ENCODE measurements at regions not wholly inside any gene's neighbourhood (a gene's known extent, or its start where the extent isn't known, plus 50 kb on each side); places are given as distances from the start of the nearest gene placed in this dataset.
"Not testable (repeated sequence)": the region's sequence is repeated elsewhere in the genome, so short reads cannot be mapped to it uniquely, and the experiment has no call there.

DNA sequence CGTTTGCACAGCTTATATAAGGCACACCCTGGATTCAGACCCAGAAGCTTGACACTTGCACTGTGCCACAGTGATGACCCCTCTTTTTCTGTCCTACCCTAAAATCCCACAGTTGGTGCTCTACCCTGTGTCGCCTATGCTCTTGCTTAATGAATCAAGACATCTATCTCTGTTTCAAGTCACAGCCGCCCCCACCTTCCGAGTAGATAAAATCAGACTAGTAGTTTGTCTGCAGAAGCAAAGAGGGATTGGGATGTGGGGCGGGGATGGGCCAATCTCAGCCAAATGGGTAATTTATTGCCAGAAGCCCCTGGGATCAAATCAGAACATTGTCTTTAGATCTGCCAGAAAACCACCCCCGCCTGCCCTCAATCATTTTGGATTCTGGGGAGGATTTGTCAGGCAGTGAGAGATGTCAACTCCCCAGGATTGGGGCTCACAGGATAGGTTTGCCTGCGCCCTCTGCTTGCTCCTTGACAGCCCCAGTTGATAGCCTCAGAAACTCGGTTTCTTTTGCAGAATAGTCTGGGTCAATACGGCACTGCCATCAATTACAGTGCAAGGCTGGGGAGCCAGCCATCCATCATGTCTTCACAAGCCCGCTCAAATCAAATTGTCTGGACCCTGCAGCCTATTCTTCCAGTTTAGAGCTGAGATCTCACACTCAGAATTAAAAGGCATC lies 520.8 kb downstream of the GRIN2A start:
- DNase-seq = no peak

DNA sequence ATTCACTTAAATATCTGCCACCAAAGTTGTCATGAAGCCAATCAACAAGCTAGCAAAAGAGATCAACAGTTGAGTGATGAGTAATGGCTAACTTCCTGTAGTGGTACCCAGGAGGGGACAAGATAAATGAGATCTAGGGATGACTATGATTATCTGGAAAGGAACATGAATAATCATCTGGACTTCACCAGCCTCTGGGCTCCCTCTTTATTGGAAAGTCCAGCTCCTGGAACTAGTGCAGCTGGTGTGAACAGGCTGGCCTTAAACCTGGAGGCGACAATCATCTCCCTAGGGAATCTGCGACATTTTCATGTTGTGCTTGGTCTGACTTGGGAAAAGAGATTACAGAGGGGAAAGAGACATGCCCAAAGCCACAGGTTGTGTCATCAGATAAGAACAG lies 518.6 kb downstream of the GRIN2A start:
- no peak for DNase-seq

DNA sequence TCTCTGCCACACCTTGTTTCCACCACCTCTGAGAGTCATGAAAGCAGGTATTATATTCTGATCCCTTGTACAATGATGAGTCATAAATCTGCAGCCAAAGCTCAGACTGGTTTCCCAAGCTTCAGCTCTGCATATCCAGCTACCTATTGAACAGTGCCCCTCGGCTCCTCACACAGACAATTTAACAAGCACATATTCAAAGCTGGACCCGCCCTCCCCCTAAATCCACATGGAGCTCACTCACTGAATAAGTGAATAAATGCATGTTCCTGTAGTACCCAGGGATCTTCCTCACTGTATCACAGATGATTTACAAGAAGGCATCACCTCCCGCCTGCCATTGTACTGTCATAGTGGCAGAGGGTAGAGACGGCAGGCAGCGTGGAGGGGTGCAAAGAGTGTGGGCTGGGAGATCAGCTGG lies 516.4 kb downstream of the GRIN2A start:
- DNase-seq = no peak

DNA sequence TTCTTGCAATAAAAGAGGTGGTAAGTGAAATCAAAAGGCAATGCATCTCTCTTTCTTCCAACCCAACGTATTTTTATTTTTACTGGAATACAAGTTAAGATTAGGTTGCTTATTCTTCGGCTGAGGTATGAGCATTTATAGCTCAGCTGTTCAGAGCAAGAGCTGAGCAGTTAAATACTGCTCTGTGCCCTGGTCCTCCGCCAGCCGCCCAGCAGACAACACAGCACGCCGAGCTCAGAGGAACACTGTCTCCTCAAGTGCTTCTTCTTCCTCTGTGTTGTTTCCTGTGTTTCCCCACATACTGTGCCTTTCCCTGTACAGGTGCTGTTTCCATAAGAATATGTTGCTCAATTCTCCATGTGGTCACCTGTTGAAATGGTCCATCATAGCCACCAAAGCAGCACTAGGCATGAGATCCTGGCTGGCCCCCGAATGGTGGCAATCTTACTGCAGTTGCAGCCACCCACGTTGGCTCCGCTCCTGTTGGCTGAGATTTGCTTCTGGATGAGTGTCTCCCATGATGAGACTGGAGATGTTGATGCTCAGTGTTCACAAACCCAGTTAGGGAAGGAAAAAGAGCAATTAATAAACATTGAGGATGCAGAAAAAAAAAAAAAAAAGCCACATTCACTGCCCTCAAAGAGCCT lies 515.3 kb downstream of the GRIN2A start:
- no peak for DNase-seq

DNA sequence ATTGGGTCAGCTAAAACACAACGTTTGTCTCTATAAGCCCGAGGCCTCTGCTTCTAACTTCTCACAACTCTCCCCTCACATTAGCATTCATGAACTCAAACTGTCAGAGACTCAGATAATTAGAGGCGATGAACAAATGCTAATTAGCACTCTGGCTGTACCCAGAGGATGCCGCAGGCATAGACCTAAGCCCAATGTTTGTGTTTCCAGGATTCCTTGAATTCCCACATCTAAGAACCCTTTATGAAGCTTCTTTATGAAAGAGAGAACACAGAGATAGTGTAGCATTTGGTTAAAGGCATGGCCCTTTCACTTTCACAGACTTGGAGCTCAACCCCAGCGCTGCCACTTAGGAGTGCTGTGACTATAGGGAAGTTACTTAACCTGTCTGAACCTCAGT lies 512.2 kb downstream of the GRIN2A start:
- no peak for DNase-seq

DNA sequence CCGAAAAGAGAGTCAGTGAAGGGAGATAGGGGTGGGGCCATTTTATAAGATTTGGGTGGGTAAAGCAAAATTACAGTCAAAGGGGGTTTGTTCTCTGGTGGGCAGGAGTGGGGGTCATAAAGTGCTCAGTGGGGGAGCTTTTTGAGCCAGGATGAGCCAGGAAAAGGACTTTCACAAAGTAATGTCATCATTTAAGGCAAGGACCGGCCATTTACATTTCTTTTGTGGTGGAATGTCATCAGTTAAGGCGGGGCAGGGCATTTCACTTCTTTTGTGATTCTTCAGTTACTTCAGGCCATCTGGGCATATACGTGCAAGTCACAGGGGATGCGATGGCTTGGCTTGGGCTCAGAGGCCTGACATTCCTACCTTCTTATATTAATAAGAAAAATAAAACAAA lies 511.6 kb downstream of the GRIN2A start:
- DNase-seq = not testable (repeated sequence)

DNA sequence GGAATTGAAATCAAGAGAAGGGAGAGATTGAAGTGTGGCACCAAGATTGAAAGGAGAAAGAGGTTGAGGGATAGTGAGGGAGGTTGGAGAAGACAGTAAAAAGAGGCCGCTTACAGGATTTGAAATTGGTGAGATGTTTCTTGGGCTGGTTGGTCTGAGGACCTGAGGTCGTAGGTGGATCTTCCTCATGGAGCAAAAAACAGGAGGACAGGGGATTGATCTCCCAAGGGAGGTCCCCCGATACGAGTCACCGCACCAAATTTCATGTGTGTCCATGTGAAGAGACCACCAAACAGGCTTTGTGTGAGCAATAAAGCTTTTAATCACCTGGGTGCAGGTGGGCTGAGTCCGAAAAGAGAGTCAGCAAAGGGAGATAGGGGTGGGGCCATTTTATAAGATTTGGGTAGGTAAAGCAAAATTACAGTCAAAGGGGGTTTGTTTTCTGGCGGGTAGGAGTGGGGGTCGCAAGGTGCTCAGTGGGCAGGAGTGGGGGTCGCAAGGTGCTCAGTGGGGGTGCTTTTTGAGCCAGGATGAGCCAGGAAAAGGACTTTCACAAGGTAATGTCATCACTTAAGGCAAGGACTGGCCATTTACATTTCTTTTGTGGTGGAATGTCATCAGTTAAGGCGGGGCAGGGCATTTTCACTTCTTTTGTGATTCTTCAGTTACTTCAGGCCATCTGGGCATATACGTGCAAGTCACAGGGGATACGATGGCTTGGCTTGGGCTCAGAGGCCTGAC lies 505.5 kb downstream of the GRIN2A start:
- DNase-seq = not testable (repeated sequence)

DNA sequence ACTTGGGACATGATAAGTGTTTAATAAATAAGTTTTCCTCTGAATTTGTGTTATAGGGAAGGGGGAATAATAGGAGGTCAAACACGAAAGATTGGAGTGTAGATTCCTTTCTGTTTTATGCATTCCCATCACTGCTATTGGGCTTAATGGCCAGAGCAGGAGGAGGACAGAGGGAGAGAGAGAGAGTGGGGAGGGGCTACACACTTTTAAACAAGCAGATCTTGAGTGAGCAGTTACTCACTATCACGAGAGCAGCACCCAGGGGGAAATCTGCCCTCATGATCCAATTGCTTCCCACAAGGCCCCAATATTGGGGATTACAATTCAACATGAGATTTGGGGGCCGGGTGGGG lies 505.0 kb downstream of the GRIN2A start:
- no peak for DNase-seq

DNA sequence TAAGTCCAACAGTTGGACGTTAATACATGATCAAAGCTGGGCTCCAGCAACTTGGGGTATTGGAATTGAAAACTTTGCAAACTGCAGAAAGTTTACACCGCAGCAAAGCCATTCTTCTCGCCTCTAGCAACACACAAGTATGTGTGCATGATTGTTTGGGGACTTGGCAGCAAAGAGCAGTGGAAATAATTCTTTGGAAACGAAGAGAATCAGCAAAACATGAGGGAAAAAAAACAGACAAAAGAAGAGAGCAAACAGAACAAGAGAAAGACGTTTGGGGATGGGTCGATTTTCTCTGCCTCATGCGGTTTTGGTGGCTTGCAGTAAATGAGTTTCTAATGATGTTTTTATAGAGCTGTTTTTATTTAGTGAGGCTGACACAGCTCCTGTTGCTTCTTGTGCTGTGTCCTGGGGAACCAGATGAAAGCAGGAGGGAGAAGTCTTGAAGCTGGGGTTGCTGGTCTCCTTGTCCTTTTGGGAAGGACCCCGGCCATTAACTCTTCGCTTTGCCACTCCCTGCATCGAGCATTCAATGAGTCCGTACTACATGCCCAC lies 502.9 kb downstream of the GRIN2A start:
- DNase-seq = no peak

DNA sequence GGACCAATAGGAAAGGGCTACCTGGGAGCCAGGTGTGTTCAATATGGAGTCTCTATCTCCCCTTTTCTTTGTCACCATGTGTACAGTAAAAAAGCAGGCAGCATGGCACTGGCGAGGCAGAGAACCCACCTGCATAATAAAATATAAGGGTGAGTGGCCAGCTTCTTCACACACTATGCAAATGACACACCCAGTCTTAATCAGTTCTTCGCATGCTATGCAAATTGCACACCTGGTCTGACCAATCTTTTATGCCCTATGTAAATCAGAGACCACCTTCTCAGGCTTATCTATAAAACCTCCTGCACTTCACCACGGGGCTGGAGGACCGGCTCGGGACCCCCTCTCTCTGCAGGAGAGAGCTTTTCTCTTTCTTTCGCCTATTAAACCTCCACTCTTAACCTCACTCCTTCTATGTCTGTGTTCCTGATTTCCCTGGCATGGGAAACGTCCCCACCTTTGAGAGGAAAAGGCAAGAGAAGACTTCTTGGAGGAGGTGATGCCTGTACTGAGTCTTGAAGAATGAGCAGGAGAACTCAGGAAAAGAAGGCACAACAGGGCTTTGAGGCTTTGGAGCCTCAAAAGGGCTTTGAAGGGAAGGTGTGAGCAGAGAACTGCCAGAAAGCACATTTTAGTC lies 502.1 kb downstream of the GRIN2A start:
- DNase-seq = no peak

DNA sequence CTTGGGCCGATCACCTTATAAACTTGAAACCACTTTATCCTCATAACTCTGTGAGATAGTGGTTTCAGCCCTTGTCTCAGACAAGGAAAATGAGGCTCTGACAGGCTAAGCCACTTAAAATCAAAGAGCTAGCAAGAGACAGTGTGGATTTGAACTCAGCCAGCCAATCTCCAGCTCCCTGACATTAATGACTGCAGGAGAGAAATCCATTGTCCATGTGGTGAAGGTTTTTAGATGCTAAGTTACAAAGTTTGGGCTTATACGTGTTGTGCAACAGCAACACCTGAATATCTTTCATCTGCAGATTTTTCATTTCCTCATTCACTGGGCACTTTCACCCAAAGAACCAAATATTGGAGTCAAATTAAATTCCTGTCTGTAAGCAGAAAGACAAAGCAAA lies 501.3 kb downstream of the GRIN2A start:
- no peak for DNase-seq

DNA sequence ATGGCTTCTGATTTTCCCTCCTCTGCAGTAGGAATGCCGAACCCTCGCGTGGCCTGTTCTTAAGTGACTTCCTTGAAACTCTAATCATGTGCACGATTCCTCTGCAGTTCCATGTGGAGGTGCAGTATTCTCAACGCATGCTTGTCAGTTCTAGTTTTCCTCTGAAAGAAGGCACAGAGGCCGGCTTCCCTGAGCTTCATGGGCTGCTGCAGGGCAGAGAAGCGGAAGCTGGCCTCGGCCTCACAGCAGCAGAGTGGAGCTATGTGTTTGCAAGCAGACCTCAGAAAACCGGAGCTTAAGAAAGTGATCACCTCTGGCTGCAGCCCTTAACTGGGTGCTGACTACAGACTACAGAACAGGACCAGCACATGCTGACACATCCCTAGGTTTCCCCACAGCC lies 500.7 kb downstream of the GRIN2A start:
- DNase-seq = no peak

DNA sequence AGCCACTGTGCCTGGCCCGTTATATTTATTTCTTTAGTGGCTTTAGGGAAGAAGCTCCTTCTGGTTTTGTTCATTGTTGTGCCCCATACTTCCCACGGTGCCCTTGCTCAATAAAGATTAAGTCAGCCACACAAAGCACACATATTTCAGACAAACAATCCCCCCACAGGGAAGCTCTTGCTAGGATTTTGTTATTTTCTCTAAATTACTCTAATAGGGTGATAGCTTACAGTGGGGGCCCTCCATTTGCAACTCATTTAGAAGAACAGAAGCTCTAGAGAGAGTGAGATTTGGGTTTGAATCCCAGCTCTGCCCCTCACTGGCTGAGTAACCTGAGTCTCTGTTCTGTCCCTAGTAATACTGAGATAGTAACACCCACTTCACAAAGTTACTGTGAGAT lies 499.9 kb downstream of the GRIN2A start:
- no peak for DNase-seq

DNA sequence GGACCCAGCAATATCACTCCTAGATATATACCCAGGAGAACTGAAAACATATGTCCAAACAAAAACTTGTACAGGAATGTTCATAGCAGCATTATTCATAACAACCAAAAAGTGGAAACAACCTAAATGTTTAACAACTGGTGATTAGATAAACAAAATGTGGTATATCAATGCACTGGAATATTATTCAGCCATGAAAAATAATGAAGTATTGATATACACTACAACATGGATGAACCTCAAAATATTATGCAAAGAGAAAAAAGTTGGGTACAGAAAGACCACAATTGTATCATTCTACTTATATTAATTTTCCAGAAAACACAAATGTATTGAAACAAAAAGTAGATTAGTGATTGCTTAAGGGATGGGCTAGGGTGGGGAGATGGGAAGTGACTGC lies 498.6 kb downstream of the GRIN2A start:
- no peak for DNase-seq

DNA sequence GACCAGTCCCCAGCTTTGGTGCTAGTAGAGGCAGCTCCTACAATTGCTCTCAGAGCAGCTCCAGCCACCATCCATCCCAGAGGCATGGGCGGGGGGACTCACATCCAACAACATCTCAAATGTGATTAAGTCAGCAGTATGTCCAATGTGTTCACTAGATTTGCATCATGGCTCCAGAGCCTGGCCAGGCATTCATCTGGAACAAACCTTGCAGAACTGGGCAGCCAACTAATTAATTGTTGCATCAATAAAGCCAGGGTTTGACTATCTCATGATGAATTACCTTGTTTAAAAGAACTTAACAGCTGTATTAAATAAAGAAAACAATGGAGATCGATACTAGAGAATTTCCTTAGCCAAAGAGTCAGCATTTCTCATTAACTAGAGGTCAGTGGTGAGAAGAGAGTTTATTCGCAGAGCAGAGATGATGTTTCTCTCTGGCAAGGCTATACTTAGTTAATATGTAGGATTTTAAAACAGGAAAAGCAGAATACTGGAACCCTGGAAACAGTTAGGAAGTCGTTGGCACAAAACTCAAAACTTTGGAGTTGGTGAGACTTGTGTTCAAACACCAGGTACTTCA lies 494.4 kb downstream of the GRIN2A start:
- DNase-seq = no peak

DNA sequence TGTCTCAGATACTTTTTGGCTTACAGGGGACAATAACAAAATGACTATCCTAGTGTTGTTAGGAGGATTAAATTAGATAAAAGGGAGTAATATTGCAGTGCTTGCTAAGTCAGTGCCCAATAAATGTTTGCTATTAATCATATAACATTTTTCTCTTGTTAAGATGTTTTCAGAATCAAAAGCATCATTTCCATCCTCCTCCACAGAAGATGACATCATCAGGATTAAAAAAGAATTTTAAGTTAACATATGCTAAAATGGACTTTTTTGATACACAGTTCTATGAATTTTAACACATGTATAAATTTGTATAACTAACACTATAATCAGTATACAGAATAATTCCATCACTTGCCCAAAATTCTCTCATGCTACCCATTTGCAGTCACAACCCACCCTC lies 492.6 kb downstream of the GRIN2A start:
- no peak for DNase-seq

DNA sequence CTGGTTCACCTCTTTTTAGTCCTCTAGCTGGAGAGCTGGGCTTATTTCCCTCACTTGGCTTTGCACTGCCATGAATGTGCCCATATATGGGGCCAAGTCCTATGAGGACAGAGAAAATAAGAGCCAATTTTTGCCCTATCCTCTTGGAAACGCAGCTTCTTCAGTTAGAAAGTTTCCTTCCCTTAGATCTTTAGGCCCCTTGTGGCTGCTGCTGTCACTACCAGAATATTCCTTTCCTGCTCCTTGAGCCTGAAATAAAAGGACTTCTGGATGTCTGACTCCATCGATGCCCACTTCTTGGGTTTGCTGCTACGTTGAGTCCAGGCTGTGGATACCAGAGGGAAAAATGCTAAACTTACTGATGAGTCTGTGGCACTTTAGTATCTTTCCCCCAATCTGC lies 487.1 kb downstream of the GRIN2A start:
- no peak for DNase-seq

Data from NCI-H510A (cell line).